ENCODE measurements at regions not wholly inside any gene's neighbourhood (a gene's known extent, or its start where the extent isn't known, plus 50 kb on each side); places are given as distances from the start of the nearest gene placed in this dataset.

DNA sequence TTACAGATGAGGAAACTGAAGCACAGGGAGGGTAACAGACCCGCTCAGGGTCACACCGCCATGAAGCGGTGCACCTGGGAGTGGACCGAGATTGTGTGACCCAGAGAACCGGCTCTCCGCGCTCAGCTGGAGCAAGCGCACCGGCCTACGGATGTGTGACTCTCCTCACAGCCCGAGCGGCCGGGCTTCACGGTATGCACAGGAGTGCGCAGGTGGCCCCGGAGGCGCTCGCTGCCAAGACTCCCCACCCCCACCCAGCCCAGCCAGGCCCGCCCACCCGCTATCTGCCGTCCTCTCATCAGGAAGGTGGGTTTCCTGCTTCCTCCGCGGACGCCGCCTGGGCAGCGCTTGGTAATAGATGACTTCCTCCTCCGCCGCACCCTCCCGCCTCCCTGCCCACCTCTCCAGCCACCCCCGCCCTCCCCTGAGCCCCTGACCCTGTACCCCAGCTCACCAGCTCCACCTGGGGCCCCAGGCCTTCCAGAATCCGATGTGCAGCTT lies 110.7 kb downstream of the NCOR2 start:
- no peak for DNase-seq

DNA sequence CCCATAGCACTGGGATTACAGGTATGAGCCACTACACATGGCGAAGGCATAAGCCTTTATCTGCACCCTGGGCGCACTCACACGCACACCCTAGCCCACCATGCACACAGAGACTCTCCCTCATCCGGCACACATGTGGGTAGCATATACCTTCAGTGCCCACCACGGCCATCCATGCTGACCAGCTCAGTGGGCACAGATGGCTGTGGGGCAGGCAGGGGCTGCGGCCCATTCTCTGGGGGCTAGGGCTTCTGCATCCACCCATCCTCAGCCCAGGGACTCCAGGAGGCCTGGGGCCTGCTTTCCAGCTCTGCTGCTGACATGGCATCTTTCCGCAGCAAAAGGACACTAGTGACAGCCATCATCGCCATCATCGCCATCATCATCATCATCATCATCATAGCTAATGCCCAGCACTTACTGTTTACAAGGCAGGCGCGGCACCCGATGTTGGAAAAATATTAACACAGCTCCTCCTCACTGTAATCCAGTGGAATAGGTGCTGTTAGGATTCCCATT lies 111.2 kb downstream of the NCOR2 start:
- no peak for DNase-seq

DNA sequence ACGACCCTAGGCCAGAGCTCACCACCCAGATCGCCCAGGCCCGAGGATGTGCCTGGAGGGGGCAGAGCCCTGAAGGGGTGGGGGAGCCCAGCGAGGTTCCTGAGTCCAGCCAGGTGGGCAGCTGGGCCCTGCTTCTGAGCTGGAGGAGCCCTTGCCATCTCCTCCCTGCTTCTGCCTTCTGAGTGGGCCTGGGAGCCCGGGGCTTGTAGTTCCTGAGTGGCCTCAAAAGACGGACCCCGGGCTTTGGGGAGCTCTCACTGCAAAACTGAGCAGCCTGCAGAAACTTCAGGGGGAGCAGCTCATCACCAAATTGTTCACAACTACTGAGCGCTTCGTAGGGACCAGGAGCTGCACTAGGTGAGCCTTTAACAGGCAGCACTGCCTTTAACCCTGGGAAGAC lies 112.1 kb downstream of the NCOR2 start:
- DNase-seq, result no peak

DNA sequence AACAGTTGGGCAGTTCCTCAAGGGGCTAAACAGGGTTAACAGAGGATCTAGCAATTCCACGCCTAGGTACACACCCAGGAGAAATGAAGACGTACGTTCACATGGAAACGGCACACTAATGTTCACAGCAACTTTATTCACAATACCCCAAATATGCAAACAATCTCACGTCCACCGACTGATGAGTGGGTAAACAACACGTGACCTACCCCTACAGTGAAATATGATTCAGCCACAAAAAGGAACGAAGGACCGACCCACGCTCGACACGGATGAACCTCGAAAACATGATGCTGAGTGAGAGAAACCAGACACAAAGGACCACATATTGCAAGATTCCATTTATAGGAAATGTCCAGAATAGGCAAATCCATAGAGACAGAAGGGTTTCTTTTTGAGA lies 112.7 kb downstream of the NCOR2 start:
- no peak for DNase-seq

DNA sequence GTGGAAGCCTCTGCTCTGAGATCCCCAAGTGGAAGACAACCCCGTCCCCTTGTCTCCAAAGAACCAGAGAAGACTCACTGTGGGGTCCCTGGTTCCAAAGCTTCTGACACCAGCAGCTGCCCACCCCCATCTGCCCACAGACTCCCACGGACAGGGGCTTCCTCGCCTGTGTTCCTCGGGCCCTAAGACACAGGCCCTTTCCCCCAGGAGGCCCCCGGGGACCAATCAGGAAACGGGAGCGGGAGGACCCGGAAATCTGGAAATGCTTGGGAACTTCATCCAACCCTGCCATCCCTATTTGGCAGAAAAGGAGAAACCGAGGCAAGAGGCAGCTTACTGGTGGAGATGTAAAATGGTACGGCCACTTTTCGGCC lies 113.1 kb downstream of the NCOR2 start:
- no peak for DNase-seq

DNA sequence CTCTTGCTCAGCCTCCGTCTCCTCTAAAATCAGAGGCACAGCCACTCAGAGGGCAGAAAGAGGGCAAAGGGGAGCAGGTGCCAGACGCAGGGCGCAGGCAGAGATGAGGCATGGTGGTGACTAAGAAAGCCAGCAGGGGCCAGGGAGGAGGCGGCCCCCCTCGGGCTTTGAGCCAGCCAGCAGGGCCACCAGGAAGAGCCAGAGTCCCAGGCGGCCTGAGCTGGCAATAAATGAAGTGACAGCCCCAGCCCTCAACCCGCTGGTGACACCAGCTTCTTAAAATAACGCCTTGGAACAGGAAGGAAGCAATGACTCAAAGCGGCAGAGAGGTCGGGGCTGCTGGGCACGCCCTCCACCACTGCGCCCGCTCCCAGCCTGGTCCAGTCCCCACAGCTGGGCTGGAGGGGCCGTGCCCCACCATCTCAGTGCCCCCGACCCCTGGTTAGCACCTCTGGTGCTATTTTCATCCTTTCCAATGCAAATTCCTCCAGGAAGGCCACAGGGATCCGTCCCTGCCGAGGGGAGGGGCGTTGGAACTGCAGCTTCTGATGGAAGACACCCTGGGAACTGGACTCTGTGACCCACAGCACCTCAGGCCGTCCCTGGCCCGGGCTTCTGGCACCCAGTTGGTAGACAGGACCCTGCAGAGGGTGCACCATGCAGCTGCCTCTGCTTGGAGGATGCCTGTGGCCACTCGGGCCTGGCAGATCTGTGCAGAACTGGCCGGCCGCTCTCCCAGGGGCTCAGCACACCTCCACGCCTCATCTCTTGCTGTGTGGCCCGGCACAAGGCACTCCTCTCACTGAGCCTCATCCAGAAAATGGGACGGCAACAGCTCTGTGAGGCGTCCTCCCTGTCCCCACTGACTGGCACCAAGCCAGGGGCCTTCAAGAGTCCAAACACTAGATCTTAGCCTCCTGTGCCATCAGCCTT lies 113.7 kb downstream of the NCOR2 start:
- DNase-seq, result no peak

DNA sequence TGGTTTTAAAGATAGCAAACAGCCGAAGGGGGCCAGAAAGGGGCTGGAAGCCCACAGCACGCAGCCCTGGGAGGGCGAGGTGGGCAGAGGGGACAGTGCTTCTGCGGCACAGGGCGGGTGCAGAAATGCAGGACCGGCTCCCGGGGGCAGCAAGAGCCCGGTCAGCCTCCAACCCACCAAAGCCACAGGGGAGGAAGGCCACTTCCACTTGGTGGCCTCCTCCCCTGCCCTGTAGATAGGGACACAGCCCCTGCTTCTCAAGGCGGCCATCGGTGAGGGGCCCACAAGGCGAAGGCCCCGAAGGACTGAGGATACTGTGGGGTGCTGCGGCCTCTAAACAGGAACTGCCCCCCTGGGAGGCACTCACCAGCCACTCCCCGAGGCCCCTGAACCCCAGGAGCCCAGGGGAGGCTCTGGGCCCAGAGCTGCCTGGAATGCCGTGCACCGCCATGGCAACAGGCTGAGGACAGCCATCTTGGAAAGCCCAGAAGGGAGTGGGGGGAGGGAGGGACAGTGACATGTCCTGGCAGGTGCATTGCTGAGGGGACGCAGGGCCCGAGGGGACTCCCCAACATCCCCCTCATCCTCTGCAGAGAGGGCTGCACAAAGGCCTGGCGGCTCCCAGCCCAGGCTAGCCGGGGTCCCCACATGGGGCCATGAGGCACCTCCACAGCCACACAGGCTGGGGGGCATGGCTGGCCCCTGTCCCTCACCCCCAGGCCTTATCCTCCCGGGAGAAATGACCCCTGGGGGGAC lies 114.7 kb downstream of the NCOR2 start:
- no peak for DNase-seq

DNA sequence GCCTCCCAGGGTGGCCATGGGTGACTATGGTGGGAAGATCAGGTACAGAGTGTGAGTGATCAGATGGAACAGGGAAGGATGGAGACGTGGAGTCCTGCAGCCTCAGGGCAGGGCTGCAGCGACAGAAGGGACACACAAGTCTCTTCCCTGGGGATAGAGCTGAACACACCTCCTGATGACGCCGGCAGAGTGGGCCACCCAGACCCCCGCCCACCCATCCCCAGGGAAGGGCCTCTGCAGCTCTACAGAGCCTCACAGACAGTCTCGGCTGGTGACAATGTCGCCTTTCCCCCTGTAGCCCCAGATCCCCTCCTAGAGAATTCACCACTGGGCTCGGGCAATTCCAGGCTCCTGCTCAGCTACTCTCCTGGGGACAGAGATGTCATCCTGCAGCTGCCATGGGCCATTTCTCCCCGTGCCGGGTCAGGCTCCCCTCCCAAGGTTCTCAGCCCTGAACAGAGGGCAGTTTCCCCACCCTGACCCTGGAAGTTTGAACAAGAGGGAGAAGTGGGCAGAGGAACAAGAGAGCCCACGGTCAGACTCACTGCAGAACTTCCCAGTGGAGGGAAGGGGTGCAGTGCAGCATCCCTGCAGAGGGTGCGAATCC lies 115.7 kb downstream of the NCOR2 start:
- DNase-seq, result no peak

DNA sequence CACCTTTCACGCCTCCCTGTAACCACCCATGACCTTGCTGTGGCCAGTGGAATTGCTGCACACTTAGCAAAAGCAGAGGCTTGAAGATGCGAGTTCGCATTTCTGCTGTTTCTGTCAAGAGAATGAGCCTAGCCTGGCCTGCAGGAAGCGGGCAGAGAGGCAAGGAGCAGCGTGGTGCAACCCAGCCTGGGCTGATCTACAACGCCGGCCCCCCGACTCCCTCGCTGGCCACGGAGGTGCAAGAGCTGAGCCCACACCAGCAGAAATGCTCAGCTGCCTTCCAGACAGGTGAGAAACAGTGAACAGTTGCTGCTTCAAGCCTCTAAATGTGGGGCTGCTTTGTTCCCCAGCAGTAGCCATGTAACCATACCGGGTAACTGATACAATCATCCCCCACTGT lies 116.4 kb downstream of the NCOR2 start:
- no peak for DNase-seq

DNA sequence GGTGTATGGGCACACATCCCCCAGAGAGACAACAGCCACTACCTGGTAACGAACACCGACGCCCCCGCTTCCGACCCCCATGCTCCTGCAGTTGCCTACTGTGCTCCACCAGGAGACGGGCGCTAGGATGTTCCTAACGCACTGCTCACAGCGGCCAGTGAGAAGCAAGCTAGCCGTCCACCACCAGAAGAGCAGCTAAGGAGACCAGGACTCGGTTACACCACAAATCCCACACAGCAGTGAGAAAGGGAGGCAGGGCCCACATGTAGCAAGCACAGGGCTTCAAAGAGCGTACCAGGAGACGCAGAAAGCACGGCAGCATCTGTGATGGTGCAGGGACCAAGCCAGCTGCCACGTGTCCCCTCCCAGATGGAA lies 117.0 kb downstream of the NCOR2 start:
- no peak for DNase-seq

DNA sequence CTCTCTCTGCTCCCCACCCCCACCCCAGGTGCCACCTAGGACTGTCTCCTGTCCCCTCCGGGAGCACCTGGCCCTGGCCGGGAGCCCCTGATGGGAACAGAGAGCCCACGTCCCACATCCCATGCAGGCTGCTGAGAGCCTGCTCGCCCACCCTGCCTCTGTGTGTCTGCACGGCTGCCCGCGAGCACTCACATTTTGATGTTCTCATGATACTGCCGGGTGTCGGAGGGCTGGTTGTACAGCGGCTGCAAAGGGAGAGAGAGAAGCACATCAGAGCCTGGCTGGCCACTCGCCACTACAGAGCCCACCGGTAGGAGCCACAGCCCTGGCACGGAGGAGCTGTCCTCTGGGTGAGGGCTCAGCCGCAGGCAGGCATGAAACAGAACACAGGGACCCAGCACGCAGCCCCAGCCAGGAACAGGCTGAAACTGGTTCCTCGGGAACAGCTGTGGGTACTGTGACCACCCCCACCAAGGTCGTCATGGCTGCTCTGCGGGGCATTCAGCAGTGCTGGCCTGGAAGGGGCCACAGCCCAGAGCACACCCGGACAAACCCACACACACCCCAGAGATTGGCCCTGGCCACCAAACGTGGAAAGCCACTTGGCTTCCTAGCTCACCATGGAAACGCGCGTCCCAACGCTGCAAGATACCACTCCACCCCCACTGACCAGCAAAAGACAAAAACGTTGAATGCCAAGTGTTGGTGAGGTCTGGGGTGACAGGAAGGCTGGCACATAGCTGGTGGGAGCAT lies 117.6 kb downstream of the NCOR2 start:
- DNase-seq, result no peak

DNA sequence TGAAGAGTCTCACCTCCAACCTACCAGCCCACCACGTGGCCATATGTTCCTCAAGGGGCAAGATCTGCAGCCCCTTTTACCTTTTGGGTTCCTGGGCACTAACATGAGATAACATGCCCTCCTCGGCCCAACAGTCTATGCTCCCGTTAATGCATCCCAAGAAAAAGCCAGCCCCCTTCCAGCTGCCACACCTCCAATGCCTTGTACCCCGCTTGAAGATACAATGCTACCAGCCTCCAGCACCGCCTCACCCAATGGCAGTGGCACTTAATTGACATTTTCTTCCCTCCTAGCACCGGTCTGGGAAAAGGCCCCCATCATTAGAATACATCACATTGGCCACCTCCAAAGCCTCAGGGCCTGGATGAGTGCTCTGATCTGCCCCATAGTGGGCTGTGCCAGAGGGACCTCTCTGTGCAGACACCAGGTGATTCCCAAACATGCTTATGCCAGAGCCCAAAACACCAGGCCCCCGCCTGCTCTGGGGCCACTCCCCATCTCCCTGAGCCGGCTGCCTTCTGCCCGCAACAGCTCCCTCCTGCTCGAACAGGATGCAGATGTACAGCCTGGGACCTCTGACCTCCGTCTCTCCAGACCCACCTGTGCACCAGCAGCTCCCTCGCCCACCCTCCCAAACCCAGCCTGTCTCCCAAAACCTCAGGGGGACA lies 118.3 kb downstream of the NCOR2 start:
- no peak for DNase-seq

DNA sequence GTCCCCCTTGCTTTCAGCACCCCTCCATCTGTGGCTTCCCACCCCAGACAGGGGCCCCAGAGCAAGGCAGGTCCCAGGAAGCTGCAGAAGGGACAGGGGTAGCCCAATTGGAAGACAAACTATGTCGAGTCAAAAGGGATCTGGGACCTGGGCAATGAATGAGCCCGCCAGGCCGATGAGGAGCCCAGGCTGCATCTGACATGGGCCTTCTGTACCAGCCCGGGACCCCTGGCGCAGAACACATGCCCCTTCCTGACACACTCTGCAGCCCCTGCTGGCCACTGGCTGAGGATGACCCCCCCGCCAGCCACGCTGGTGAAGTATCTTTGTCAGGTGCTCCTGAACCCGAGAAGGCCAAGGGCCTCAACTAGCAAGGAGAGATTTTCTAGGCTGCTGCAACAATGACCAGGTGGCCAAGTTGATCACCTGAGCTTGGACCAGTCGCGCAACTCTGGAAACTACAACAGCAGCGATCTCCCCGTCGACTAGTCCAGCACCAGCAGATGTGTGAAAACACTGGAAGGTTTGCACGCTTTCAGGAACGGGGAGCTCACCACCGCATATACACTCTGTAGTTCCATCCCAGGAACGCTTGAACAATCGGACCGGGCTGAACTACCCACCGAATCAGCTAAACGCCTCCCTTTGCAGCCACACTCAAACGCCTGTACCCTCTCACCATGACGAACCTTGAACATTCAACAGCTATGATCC lies 119.0 kb downstream of the NCOR2 start:
- DNase-seq, result no peak

DNA sequence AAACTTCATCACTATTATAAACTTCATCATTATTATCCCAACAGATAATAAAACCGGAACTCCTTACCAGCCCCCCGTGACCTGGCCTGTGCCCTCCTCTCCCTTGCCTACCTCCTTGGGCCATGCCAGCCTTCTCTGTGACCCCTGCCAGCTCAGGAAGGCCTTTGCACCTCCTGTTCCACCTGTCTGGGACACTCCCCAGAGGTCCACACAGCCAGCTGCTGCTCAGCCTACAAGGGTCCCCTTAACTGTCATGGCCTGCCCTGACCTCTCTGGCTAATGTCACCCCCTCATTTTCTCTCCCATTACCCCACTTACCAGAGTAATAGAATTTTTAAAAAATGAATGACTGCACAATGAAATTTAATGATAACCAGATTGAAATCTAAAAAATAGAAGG lies 121.0 kb downstream of the NCOR2 start:
- DNase-seq, result no peak

DNA sequence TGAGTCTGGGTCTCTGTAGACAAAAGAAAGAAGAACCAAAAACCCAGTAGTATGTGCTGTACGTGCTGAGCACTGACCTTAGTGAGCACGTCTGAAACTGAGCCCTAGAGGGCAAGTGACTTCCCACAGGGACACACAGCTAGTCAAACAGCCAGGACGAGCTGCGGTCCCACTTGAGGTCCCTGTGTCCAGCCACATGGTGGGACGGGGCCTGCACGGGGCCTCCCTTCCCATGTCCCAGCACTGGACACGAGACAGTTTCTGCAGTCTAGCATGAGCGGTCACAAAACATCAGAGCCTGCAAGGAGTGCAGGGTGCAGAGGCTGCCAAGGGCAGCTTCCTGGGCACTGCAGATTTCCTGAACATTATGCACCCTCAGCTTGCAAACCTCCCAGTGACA lies 121.6 kb downstream of the NCOR2 start:
- DNase-seq, result no peak

DNA sequence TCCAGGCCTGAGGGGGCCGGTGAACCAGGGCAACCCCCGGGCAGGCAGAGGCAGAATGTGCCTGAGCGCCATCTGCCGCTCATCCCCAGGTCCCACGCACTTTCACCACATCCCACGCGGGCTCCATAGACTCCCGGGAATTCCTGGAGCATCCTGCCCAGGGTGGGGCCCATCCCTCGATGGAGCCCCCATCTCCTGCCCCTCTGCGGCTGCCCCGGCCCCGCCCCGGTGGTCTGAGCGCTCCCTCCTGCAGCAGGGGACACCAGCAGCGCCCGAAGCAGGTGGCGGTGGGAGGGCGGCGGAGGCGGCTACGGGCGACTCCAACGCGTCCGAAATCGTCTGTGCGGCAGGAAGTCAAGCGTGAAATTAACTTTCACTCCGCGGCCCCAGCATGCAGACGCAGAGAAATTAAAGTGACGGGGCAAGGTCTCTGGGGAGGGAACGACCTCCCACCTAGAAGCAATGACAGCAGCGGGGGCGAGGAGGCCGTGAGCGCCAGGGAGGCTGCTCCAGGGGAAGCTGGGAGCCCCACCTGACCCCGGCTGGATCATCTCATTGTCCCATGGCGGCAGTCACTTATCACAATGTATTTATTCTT lies 122.2 kb downstream of the NCOR2 start:
- no peak for DNase-seq

DNA sequence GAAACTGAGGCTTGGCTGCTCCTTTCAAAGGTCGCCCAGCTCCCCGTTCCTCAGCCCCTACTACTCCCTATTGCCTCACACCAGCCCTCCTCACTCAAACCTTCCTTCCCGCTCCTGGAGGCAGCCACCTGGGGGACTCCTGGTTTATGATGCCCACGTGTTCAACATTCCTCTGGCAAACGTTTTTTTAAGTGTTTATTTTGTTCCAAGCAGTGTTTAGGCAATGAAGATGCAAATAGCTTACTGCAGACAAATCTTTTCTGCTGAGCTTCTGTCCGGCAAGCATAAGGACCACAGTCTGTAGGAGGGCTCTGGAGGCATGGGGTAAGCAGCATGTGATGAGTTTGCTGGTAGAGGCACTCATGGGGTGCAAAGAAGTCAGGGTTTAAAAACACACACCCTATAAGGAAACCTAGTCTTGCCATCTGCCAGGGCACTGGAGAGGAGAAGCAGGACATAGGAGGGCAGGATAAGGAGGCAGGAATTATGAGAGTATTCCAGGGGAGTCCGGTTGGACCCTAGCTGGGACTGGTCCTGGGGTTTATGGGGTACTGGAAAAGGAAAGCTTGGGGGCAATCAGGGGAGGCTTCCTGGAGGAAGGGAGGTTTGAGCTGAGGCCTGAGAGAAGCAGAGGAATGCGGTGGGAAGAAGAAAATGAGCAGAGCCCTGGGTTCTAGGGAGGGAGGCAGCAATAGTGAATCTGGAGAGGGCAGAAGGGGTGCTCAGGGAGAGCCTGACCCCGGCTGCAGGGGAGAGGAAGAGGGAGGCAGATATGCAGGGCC lies 123.3 kb downstream of the NCOR2 start:
- DNase-seq, result no peak

DNA sequence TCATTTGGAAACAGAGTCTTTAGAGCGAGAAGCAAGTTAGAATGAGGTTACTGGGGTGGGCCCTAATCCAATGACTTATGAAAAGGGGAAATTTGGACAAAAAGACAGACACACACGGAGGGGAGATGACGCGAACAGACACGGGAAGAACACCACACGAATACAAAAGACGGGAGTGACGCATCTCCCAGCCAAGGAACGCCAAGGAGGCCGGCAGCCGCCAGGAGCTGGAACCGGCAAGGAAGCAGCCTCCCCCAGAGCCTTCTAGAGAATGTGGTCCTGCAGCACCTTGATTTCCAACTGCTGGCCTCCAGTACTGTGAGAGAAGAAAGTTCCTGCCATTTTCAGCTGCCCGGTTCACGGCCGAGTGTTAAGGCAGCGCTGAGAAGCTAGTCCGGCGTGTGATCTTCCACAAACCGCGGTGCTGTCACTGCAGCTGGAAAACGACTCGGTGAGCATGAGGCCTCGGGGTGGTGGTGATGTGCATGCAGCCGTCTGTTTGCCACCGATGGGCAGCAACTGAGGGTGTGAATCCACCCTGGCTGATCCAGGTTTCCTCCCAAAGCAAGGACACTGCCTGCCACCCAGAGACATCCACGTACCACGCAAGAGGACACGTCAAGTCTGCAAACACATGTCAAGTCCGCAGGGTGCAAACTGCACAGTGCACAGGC lies 124.5 kb downstream of the NCOR2 start:
- DNase-seq, result no peak

DNA sequence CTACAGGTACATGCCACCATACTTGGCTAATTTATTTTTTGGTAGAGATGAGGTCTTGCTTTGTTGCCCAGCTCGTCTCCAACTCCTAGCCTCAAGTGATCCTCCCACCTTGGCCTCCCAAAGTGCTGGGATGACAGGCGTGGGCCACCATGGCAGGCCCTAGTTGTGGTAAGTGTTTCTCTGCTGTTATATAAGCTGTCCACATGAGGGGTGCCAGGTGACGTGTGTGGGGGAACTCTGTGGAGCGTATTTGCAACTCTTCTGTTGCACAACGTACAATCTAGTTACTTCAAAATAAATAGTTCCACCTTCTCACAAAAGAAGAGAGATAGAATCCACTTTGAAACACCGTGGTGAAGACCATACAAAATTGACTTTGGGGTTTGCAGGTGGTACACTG lies 125.1 kb downstream of the NCOR2 start:
- DNase-seq, result no peak
